ENCODE measurements at regions not wholly inside any gene's neighbourhood (a gene's known extent, or its start where the extent isn't known, plus 50 kb on each side); places are given as distances from the start of the nearest gene placed in this dataset.

GRCh38 chr21:15559660-15560059, 170.1 kb upstream of the USP25 start:
- ATAC-seq (replicated peaks): no peak
- no peaks in the 10 kb centered on the region for H3K36me3 Mint-ChIP-seq (ENCODE audit: low read depth)
- no peak overlapping the region for H3K27ac Mint-ChIP-seq
- peaks cover 6% of the 10 kb centered on the region for H3K27me3 Mint-ChIP-seq
- no peak overlapping the region for H3K4me3 Mint-ChIP-seq
- H3K9me3 Mint-ChIP-seq: no peaks in the 10 kb centered on the region
- H3K4me1 Mint-ChIP-seq: peaks cover 7% of the 10 kb centered on the region

DNA sequence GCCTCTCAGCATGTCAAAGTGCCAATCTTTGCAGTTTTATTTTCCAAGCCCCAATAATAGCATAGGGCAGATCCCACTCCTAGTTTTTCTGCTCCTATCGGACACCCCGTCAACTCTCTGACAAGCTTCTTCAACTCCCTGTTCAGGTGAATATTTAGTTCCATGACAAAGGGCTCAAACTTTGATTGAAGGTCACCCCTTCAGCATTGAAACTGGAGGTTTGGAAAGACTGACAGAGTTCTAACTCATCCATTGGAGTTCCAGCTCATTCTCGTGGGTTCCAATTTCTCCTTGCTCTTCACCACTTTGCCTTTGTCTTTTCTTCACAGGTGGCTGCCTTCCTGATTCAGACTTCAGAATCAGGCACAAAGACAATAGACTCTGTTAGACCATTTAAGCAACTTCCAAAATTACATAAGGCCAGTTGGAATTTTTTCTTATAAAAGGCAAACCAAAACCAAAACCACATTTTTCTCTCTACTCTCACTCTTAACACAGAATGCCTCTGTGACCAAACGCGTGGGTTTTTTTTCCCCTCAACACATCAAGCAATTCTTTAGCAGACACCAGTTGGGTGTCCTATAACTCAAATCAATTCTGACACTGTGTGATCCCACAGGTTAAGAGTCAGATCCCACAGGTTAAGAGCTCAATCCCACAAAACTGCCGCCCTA, 169.3 kb upstream of the USP25 start:
- ATAC-seq (replicated peaks): peak; percentile 26
- Mint-ChIP-seq H3K4me3 (no peak overlapping the region), H3K27me3 (peaks cover 6% of the 10 kb centered on the region), H3K36me3 (ENCODE audit: low read depth) (no peaks in the 10 kb centered on the region), H3K9me3 (no peaks in the 10 kb centered on the region), H3K4me1 (peaks cover 7% of the 10 kb centered on the region), H3K27ac (no peak overlapping the region)

DNA sequence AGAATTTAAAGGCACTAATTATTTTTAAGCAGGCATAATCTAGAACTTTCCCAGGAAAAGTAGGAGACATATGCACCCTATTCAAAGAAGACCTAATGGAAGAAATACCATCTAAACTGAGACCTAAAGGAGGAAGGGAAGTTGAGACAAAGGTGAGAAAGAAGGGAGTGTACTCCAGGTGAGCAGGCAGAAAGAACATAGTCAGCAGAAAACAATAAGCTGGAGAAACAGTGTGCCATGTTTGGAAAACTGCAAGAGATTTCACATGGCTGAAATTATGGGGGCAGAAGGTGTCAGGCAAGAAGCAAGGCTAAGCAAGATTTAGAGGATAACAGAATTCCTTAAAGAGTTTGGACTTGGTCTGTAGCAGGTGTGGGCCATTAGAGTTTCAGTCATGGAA, 167.0 kb upstream of the USP25 start:
- Mint-ChIP-seq H3K9me3 (no peaks in the 10 kb centered on the region), H3K27ac (no peak overlapping the region), H3K36me3 (ENCODE audit: low read depth) (no peaks in the 10 kb centered on the region), H3K4me3 (no peak overlapping the region), H3K27me3 (peaks cover 16% of the 10 kb centered on the region), H3K4me1 (peaks cover 7% of the 10 kb centered on the region)
- no peak for ATAC-seq (replicated peaks)

DNA sequence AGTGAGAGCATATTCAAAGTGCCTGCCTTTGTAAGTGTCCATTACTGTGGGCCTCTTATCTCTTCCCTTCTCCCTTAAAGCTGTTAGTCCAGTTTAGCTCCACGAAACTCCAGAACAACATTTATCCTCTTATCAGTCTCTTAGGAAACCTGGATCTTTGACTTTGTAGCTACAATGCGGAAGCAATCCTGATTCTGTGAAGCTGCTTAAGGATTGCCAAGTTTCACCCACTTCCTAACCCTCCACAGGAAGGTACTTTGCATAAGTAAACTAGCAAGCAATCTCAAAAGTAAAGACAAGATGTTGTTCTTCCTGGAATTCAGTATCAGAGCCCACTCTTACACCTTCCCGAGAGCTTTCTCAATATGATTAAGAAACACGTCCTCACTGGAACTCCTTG, 164.9 kb upstream of the USP25 start:
- Mint-ChIP-seq H3K4me1 (peaks cover 7% of the 10 kb centered on the region), H3K27ac (no peak overlapping the region), H3K9me3 (no peaks in the 10 kb centered on the region), H3K36me3 (ENCODE audit: low read depth) (no peaks in the 10 kb centered on the region), H3K4me3 (no peak overlapping the region), H3K27me3 (peaks cover 23% of the 10 kb centered on the region)
- no peak for ATAC-seq (replicated peaks)

- ATAC-seq (replicated peaks): no peak
- Mint-ChIP-seq H3K27ac (no peak overlapping the region), H3K4me1 (no peaks in the 10 kb centered on the region), H3K36me3 (ENCODE audit: low read depth) (no peaks in the 10 kb centered on the region), H3K27me3 (peaks cover 23% of the 10 kb centered on the region), H3K9me3 (no peaks in the 10 kb centered on the region), H3K4me3 (no peak overlapping the region)
Observed at GRCh38 chr21:15566703-15567102, 163.1 kb upstream of the USP25 start.

- Mint-ChIP-seq H3K36me3 (ENCODE audit: low read depth) (no peaks in the 10 kb centered on the region), H3K4me3 (no peak overlapping the region), H3K4me1 (no peaks in the 10 kb centered on the region), H3K27me3 (peaks cover 23% of the 10 kb centered on the region), H3K27ac (no peak overlapping the region), H3K9me3 (no peaks in the 10 kb centered on the region)
- no peak for ATAC-seq (replicated peaks)
Observed at GRCh38 chr21:15567191-15567590, 162.6 kb upstream of the USP25 start.

DNA sequence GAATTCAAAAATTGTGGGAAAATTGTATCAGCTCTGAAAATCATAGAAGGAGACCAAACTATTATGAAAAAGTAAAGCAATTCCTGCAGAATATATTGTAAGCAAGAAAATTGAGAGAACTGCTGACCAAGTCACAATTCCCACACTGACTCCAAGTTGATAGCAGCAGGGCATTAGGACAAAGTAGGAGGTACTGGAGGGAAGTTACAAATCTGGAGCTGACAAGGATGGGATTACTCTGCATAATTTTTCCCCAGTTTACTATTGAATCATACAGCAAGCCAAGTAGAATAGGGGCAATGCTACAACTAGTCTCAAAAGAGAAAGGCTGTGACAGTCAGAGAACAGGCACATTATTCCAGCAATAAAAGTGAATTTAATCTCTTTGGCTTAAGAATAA, 161.3 kb upstream of the USP25 start:
- Mint-ChIP-seq H3K4me1 (no peaks in the 10 kb centered on the region), H3K9me3 (no peaks in the 10 kb centered on the region), H3K4me3 (no peak overlapping the region), H3K36me3 (ENCODE audit: low read depth) (no peaks in the 10 kb centered on the region), H3K27ac (no peak overlapping the region), H3K27me3 (peaks cover 17% of the 10 kb centered on the region)
- ATAC-seq (replicated peaks): no peak

GRCh38 chr21:15586752-15587427, 142.9 kb upstream of the USP25 start:
- no peaks in the 10 kb centered on the region for H3K4me1 Mint-ChIP-seq
- no peak for ATAC-seq (replicated peaks)
- H3K36me3 Mint-ChIP-seq (ENCODE audit: low read depth): no peaks in the 10 kb centered on the region
- no peaks in the 10 kb centered on the region for H3K9me3 Mint-ChIP-seq
- H3K4me3 Mint-ChIP-seq: no peak overlapping the region
- H3K27ac Mint-ChIP-seq: no peak overlapping the region
- no peaks in the 10 kb centered on the region for H3K27me3 Mint-ChIP-seq

DNA sequence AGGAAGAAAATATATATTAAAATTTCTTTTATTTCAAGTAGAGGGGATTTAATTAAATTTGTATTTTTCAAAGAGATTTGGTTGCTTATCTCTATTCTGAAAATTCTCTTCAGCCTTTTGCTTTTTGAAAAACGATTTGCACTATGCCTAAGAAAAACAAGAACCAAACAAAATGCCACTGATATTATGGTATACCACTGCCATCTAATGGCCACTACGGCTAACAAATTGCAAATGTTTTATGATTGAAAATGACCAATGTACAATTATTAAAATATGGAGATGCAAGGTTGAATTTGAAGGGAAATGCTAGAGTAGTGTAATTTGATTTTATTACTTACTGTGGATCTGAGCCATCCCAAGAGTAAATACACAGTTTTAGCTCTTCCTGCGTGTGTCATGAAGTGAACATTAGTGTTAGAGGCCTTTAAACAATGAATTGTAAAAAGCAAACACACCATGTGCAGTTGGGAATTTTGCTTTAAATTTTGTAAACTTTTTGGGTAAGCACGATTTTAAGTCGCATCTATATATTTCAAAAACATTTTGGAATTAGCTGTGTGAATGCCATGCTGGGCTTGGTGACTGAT, 137.4 kb upstream of the USP25 start:
- Mint-ChIP-seq H3K27me3 (peaks cover 6% of the 10 kb centered on the region), H3K27ac (no peak overlapping the region), H3K4me1 (no peaks in the 10 kb centered on the region), H3K4me3 (no peak overlapping the region), H3K36me3 (ENCODE audit: low read depth) (no peaks in the 10 kb centered on the region), H3K9me3 (no peaks in the 10 kb centered on the region)
- ATAC-seq (replicated peaks): no peak

GRCh38 chr21:15592957-15593356, 136.8 kb upstream of the USP25 start:
- Mint-ChIP-seq H3K9me3 (no peaks in the 10 kb centered on the region), H3K4me1 (no peaks in the 10 kb centered on the region)
- ATAC-seq (replicated peaks): no peak

DNA sequence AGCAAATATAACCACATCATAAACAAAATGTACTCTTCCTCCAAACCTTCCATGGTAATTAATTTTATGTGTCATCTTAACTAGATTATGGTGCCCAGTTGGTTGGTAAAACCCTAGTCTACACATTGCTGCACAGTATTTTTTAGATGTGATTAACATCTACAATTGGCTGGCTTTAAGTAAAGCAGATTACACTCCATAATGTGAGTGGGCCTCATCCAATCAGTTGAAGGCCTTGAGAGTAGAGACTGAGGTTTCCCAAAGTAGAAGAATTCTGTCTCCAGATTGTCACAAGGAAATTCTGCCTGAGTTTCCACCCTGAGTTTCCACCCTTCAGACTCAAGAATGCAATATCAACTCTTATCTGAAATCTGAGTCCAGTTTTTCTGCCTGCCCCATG, 128.4 kb upstream of the USP25 start:
- no peaks in the 10 kb centered on the region for H3K9me3 Mint-ChIP-seq
- ATAC-seq (replicated peaks): no peak

More at GRCh38 chr21:15592957-15593356, 136.8 kb upstream of the USP25 start:
- Mint-ChIP-seq H3K27me3 (peaks cover 8% of the 10 kb centered on the region), H3K36me3 (ENCODE audit: low read depth) (no peaks in the 10 kb centered on the region), H3K27ac (no peak overlapping the region), H3K4me3 (no peak overlapping the region)

DNA sequence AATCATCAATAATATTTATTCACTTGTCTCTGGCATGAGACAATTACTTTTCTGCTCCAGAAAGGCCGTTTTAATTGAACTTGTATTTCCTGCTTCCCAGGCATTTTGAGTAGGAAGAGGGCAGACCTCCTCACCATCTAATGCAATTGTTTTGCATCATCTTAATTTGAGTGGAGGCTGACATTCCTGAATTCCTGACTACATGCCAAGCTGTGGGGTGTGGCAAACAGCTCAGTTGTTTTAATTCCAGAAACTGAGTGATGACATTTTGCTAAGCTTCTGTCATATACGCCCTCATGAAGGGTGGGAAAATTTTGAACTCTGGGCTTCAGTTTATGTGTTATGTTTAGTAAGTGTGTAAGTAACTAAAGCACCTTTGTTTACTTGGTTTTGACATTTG, 125.4 kb upstream of the USP25 start:
- H3K36me3 Mint-ChIP-seq (ENCODE audit: low read depth): no peaks in the 10 kb centered on the region
- no peak overlapping the region for H3K4me3 Mint-ChIP-seq
- no peak overlapping the region for H3K27ac Mint-ChIP-seq
- H3K4me1 Mint-ChIP-seq: no peaks in the 10 kb centered on the region
- H3K27me3 Mint-ChIP-seq: peaks cover 3% of the 10 kb centered on the region
- no peak for ATAC-seq (replicated peaks)
- H3K9me3 Mint-ChIP-seq: no peaks in the 10 kb centered on the region

More for the DNA sequence above, 128.4 kb upstream of the USP25 start:
- Mint-ChIP-seq H3K4me3 (no peak overlapping the region), H3K4me1 (no peaks in the 10 kb centered on the region), H3K27ac (no peak overlapping the region), H3K36me3 (ENCODE audit: low read depth) (no peaks in the 10 kb centered on the region), H3K27me3 (peaks cover 6% of the 10 kb centered on the region)

DNA sequence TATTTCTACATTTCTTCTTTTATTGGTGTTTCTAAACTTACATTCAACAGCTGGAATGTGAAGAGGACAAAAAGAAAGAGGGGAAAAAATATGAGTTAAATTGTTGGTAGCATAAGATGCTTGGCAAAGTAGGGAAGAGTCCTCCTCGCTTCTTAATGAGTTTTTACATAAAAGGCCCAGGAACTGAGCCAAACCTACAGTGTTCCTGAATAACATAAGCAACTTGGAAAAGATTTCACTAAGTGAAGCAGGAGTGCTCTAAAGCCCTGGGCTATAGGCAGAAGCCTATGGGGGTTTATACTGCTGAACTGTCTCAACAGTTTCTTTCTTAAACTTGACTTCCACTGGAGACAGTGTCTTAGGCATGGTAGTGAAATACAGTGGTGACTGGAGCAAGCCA, 115.0 kb upstream of the USP25 start:
- H3K9me3 Mint-ChIP-seq: no peaks in the 10 kb centered on the region
- H3K36me3 Mint-ChIP-seq (ENCODE audit: low read depth): no peaks in the 10 kb centered on the region
- H3K4me1 Mint-ChIP-seq: no peaks in the 10 kb centered on the region
- no peak for ATAC-seq (replicated peaks)
- no peaks in the 10 kb centered on the region for H3K27me3 Mint-ChIP-seq
- no peak overlapping the region for H3K4me3 Mint-ChIP-seq
- H3K27ac Mint-ChIP-seq: no peak overlapping the region

DNA sequence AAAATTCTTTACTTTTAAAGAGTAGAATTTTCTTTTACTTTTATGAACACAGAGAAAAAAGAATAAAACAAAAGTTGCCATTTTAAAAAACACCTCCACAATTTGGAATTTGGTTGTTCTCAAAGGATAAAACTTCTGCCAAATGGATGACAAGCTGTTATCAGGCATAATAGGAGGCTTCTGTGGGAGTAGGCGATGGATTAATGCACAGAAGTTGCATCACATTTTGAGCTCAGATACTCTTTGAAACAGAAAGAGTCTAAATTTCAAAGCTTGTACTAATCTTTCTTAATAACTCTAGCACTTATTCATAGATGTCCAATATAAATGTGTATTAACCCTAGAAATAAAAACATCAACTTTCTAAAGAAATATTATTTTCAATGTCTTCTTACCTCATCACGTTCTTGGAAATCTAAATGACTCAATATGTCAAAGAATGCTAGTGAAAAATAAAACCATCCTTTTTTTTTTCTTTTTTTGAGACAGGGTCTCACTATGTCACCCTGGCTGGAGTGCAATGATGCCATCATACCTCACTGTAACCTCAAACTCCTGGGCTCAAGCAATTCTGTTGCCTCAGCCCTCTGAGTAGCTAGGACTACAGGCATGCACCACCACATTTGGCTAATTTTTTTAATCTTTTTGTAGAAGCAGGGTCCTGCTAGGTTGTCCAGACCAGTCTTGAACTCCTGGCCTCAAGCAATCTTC, 112.8 kb upstream of the USP25 start:
- no peak overlapping the region for H3K4me3 Mint-ChIP-seq
- H3K27ac Mint-ChIP-seq: no peak overlapping the region
- no peaks in the 10 kb centered on the region for H3K27me3 Mint-ChIP-seq
- ATAC-seq (replicated peaks): no peak
- H3K9me3 Mint-ChIP-seq: no peaks in the 10 kb centered on the region
- H3K36me3 Mint-ChIP-seq (ENCODE audit: low read depth): no peaks in the 10 kb centered on the region
- H3K4me1 Mint-ChIP-seq: no peaks in the 10 kb centered on the region

GRCh38 chr21:15617964-15618363, 111.8 kb upstream of the USP25 start:
- Mint-ChIP-seq H3K36me3 (ENCODE audit: low read depth) (no peaks in the 10 kb centered on the region), H3K27ac (no peak overlapping the region), H3K4me3 (no peak overlapping the region), H3K27me3 (no peaks in the 10 kb centered on the region), H3K4me1 (no peaks in the 10 kb centered on the region), H3K9me3 (no peaks in the 10 kb centered on the region)
- ATAC-seq (replicated peaks): no peak
